K562 (cell line): ENCODE measurements at regions not wholly inside any gene's neighbourhood (a gene's known extent, or its start where the extent isn't known, plus 50 kb on each side); places are given as distances from the start of the nearest gene placed in this dataset.

ENCODE experiments used
- ARID4B ChIP-seq: sonication (generic); formaldehyde crosslinking; IDR thresholded peaks from 2 replicates; pipeline ENCODE4 v1.8.0; 2022; ENCODE audit warnings: mild to moderate bottlenecking, missing genetic modification reagents
- ATF1 ChIP-seq, 2 experiments: fragments of 450-650 bp in 1 of 2; IDR thresholded peaks; 2 replicates each; pipeline ENCODE4 v1.6.1; 2016; ENCODE audit warnings: missing compliant biosample characterization in 1 of 2, missing genetic modification characterization in 1 of 2
- CBX3 ChIP-seq, 2 experiments: IDR thresholded peaks; 1 replicate in 1 of 2; 2 replicates in 1 of 2; pipeline ENCODE4 v1.6.1; 2012; ENCODE audit warnings: inconsistent platforms in 2 of 2, low read length in 2 of 2, borderline replicate concordance in 1 of 2, control low read depth in 1 of 2
- CHCHD3 ChIP-seq: fragments of 250-450 bp; sonication (Bioruptor Pico); IDR thresholded peaks from 2 replicates; pipeline ENCODE4 v2.1.2; 2022; ENCODE audit warnings: mild to moderate bottlenecking
- CTCF ChIP-seq, 3 experiments: IDR thresholded peaks in 2 of 3; conservative IDR thresholded peaks in 1 of 3; 2 replicates each; pipeline ENCODE4 v1.5.1; 2011 to 2012; ENCODE audit warnings: low read length in 3 of 3, mild to moderate bottlenecking in 3 of 3, control low read depth in 2 of 3, improper control_type of control experiment in 1 of 3, inconsistent platforms in 1 of 3, low read depth in 1 of 3, mixed read lengths in 1 of 3, moderate library complexity in 1 of 3; ENCODE audit not compliant: insufficient read depth in 2 of 3
- HES1 ChIP-seq: fragments of 450-650 bp; IDR thresholded peaks from 2 replicates; pipeline ENCODE4 v1.6.1; 2016; ENCODE audit warnings: low read depth, mild to moderate bottlenecking, moderate library complexity
- KLF16 ChIP-seq: IDR thresholded peaks from 2 replicates; pipeline ENCODE4 v1.6.1; 2016; ENCODE audit warnings: antibody characterized with exemption
- RAD21 ChIP-seq, 2 experiments: fragments of 250-450 bp in 1 of 2; fragments of 450-650 bp in 1 of 2; sonication (Bioruptor Pico) in 1 of 2; formaldehyde crosslinking in 1 of 2; IDR thresholded peaks in 1 of 2; conservative IDR thresholded peaks in 1 of 2; 2 replicates each; pipeline versions ENCODE4 v1.4.0 to v1.8.0; 2020 to 2022; ENCODE audit warnings: mild to moderate bottlenecking in 2 of 2, moderate library complexity in 1 of 2
- SPI1 ChIP-seq: IDR thresholded peaks from 2 replicates; pipeline ENCODE4 v1.6.1; 2011; ENCODE audit warnings: low read depth, low read length, control low read depth, borderline replicate concordance
- ZNF184 ChIP-seq: sonication (generic); formaldehyde crosslinking; IDR thresholded peaks from 2 replicates; pipeline ENCODE4 v1.5.0; 2020; ENCODE audit warnings: missing genetic modification reagents
- ZNF668 ChIP-seq: fragments of 250-450 bp; sonication (Bioruptor Pico); IDR thresholded peaks from 2 replicates; pipeline ENCODE4 v1.8.0; 2022; ENCODE audit warnings: mild to moderate bottlenecking, inconsistent platforms
- TF ChIP-seq, protein P1 (sequence below): IDR thresholded peaks from 2 replicates; pipeline ENCODE4 v1.6.1; 2011; ENCODE audit warnings: borderline replicate concordance, low read depth, mild to moderate bottlenecking, moderate library complexity, low read length; ENCODE audit not compliant: insufficient read depth, poor library complexity, severe bottlenecking
- TF ChIP-seq, protein P2 (sequence below): sonication (generic); formaldehyde crosslinking; IDR thresholded peaks from 2 replicates; pipeline ENCODE4 v1.9.0; 2022; ENCODE audit warnings: mild to moderate bottlenecking, missing genetic modification reagents
- TF ChIP-seq, protein P3 (sequence below): fragments of 250-450 bp; sonication (Bioruptor Pico); IDR thresholded peaks from 2 replicates; pipeline ENCODE4 v1.5.0; 2021
- TF ChIP-seq, protein P4 (sequence below), 2 experiments: fragments of 450-650 bp in 1 of 2; sonication (generic) in 1 of 2; formaldehyde crosslinking; conservative IDR thresholded peaks; 2 replicates each; pipeline versions ENCODE4 v1.4.0 to v1.8.1; 2020 to 2022; ENCODE audit warnings: mild to moderate bottlenecking in 1 of 2, missing genetic modification reagents in 1 of 2

DNA sequence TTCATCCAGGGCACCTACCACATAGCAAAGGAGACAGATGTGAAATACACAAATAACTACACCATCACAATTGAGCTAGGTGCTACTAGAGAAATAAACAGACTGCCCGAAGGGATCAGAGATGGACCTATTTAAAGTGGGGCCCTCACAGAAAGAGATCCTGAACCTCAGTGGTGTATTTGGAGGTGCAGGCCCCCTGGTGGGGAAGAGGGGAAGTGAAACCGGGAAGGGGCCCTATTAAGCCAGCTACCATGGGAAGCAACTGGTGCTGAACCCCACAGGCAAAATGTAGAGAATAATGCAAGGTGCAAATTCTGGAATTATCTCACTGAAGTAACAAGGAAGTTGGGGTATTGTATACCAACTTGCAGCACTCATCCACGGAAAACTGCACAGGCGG, 78.6 kb upstream of the FAM9A start (continued):
- TF ChIP-seq, protein P1, sequence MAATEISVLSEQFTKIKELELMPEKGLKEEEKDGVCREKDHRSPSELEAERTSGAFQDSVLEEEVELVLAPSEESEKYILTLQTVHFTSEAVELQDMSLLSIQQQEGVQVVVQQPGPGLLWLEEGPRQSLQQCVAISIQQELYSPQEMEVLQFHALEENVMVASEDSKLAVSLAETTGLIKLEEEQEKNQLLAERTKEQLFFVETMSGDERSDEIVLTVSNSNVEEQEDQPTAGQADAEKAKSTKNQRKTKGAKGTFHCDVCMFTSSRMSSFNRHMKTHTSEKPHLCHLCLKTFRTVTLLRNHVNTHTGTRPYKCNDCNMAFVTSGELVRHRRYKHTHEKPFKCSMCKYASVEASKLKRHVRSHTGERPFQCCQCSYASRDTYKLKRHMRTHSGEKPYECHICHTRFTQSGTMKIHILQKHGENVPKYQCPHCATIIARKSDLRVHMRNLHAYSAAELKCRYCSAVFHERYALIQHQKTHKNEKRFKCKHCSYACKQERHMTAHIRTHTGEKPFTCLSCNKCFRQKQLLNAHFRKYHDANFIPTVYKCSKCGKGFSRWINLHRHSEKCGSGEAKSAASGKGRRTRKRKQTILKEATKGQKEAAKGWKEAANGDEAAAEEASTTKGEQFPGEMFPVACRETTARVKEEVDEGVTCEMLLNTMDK = peak; percentile 13
- TF ChIP-seq ATF1 (CRISPR knock-in tag; IDR thresholded peaks at IDR 0.05) (no peak), ATF1 (tag; IDR thresholded peaks at IDR 0.05) (no peak), ZNF184 (CRISPR knock-in tag) (no peak), KLF16 (no peak), HES1 (no peak), RAD21 (CRISPR knock-in tag; conservative IDR thresholded peaks at IDR 0.05 in 1 of 2, IDR thresholded peaks at IDR 0.05 in 1 of 2) (peak in 1 of 2 experiments; percentile 33; a peak in 1 of 4 replicates), CTCF (IDR thresholded peaks at IDR 0.05 in 2 of 3, conservative IDR thresholded peaks at IDR 0.05 in 1 of 3; ENCODE audit: insufficient read depth in 2 of 3, low read depth in 1 of 3, low read length in 3 of 3) (peak; percentile 53 to 68 (median 56)), CBX3 (IDR thresholded peaks at IDR 0.05; ENCODE audit: borderline replicate concordance in 1 of 2, low read length in 2 of 2) (no peak), SPI1 (0 out of 2 replicates have a peak, but pooled peaks have one; percentile 29), ARID4B (CRISPR knock-in tag) (no peak), ZNF668 (no peak), CHCHD3 (no peak)
- TF ChIP-seq, protein P2, sequence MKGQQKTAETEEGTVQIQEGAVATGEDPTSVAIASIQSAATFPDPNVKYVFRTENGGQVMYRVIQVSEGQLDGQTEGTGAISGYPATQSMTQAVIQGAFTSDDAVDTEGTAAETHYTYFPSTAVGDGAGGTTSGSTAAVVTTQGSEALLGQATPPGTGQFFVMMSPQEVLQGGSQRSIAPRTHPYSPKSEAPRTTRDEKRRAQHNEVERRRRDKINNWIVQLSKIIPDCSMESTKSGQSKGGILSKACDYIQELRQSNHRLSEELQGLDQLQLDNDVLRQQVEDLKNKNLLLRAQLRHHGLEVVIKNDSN (CRISPR knock-in tag) = no peak
- TF ChIP-seq, protein P3, sequence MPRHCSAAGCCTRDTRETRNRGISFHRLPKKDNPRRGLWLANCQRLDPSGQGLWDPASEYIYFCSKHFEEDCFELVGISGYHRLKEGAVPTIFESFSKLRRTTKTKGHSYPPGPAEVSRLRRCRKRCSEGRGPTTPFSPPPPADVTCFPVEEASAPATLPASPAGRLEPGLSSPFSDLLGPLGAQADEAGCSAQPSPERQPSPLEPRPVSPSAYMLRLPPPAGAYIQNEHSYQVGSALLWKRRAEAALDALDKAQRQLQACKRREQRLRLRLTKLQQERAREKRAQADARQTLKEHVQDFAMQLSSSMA (CRISPR knock-in tag) = no peak
- TF ChIP-seq, protein P4, sequence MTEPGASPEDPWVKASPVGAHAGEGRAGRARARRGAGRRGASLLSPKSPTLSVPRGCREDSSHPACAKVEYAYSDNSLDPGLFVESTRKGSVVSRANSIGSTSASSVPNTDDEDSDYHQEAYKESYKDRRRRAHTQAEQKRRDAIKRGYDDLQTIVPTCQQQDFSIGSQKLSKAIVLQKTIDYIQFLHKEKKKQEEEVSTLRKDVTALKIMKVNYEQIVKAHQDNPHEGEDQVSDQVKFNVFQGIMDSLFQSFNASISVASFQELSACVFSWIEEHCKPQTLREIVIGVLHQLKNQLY (CRISPR knock-in tag; conservative IDR thresholded peaks at IDR 0.05) = no peak
